ENCODE measurements at regions not wholly inside any gene's neighbourhood (a gene's known extent, or its start where the extent isn't known, plus 50 kb on each side); places are given as distances from the start of the nearest gene placed in this dataset.

DNA sequence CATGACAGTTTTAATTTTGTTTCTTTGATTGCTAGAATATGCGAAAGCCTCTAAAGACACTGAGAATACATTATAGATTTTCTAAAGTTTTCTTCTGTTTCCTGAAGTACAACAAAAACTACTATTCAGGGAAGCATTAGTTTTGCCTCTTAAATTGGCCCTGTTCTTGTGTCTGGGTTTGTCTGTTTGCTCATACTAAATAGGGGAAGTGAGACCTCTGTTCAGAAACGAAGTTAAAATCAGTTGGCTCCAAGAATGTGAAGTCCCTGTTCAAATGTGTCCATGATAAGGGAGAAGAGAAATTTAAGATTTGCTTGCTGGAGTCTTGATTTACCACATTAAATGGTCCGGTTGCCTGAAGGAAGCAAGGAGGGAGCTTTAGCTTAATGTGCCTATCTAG, 327.3 kb upstream of the GBE1 start:
- TF ChIP-seq, protein P1, sequence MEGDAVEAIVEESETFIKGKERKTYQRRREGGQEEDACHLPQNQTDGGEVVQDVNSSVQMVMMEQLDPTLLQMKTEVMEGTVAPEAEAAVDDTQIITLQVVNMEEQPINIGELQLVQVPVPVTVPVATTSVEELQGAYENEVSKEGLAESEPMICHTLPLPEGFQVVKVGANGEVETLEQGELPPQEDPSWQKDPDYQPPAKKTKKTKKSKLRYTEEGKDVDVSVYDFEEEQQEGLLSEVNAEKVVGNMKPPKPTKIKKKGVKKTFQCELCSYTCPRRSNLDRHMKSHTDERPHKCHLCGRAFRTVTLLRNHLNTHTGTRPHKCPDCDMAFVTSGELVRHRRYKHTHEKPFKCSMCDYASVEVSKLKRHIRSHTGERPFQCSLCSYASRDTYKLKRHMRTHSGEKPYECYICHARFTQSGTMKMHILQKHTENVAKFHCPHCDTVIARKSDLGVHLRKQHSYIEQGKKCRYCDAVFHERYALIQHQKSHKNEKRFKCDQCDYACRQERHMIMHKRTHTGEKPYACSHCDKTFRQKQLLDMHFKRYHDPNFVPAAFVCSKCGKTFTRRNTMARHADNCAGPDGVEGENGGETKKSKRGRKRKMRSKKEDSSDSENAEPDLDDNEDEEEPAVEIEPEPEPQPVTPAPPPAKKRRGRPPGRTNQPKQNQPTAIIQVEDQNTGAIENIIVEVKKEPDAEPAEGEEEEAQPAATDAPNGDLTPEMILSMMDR (IDR thresholded peaks at IDR 0.05; ENCODE audit: low read length), result no peak
- TF ChIP-seq EZH2 (optimal IDR thresholded peaks at IDR 0.05; ENCODE audit: low read depth, low read length) (no peak), EZH2phosphoT487 (IDR thresholded peaks at IDR 0.05; ENCODE audit: low read length) (no peak)

All from MM.1S (cell line).